Hepatocyte (in vitro differentiated cells): ENCODE measurements at regions not wholly inside any gene's neighbourhood (a gene's known extent, or its start where the extent isn't known, plus 50 kb on each side); places are given as distances from the start of the nearest gene placed in this dataset.

ENCODE experiments used
- DNase-seq: peaks from one replicate; pipeline ENCODE4 v3.0.0-alpha.2; 2016; ENCODE audit warnings: low spot score
- H2AFZ ChIP-seq: fragments of 200-600 bp; sonication (generic); 2 replicates; pipeline ENCODE4 v1.6.0; 2016; ENCODE audit warnings: antibody characterized with exemption, mild to moderate bottlenecking
- H3K27ac ChIP-seq: fragments of 200-600 bp; sonication (generic); 2 replicates; pipeline ENCODE4 v1.5.1; 2016; ENCODE audit warnings: mild to moderate bottlenecking
- H3K27me3 ChIP-seq: fragments of 200-600 bp; sonication (generic); 2 replicates; pipeline ENCODE4 v1.6.1; 2016
- H3K36me3 ChIP-seq: fragments of 200-600 bp; sonication (generic); replicated peaks from 2 replicates; pipeline ENCODE4 v1.5.1; 2016; ENCODE audit warnings: low read depth; ENCODE audit not compliant: insufficient read depth
- H3K4me1 ChIP-seq: fragments of 200-600 bp; sonication (generic); 2 replicates; pipeline ENCODE4 v1.5.1; 2016; ENCODE audit warnings: mild to moderate bottlenecking, moderate library complexity; ENCODE audit not compliant: insufficient read depth
- H3K4me2 ChIP-seq: fragments of 200-600 bp; sonication (generic); 2 replicates; pipeline ENCODE4 v1.6.0; 2016
- H3K4me3 ChIP-seq: fragments of 200-600 bp; sonication (generic); 2 replicates; pipeline ENCODE4 v1.5.1; 2016; ENCODE audit warnings: mild to moderate bottlenecking
- H3K79me2 ChIP-seq: fragments of 200-600 bp; sonication (generic); 2 replicates; pipeline ENCODE4 v1.6.0; 2017; ENCODE audit warnings: mild to moderate bottlenecking
- H3K9me2 ChIP-seq: fragments of 200-600 bp; sonication (generic); replicated peaks from 2 replicates; pipeline ENCODE4 v1.6.0; 2017; ENCODE audit warnings: mild to moderate bottlenecking; ENCODE audit not compliant: insufficient read depth
- H3K9me3 ChIP-seq: fragments of 200-600 bp; sonication (generic); 2 replicates; pipeline ENCODE4 v1.5.1; 2016; ENCODE audit warnings: low read depth, mild to moderate bottlenecking
- H4K20me1 ChIP-seq: fragments of 200-600 bp; sonication (generic); 2 replicates; pipeline ENCODE4 v1.6.0; 2016; ENCODE audit warnings: mild to moderate bottlenecking; ENCODE audit not compliant: insufficient read depth, poor library complexity, severe bottlenecking
- EZH2 ChIP-seq: fragments of 200-600 bp; sonication (generic); IDR thresholded peaks from 2 replicates; pipeline ENCODE4 v1.6.1; 2016; ENCODE audit warnings: antibody characterized with exemption, mild to moderate bottlenecking, borderline replicate concordance
- EZH2phosphoT487 ChIP-seq: fragments of 200-600 bp; sonication (generic); IDR thresholded peaks from one replicate; pipeline ENCODE4 v1.6.1; 2018; ENCODE audit warnings: antibody characterized with exemption, mild to moderate bottlenecking, low read depth, moderate library complexity; ENCODE audit not compliant: unreplicated experiment, severe bottlenecking
- WGBS: methylation state at CpG from one replicate; pipeline ENCODE4 v1.1.6; 2016; ENCODE audit warnings: low lambda C conversion rate; ENCODE audit errors: missing lambda C conversion rate; 5-methylcytosine and 5-hydroxymethylcytosine counted together
- TF ChIP-seq, protein P1 (sequence below): fragments of 200-600 bp; sonication (generic); IDR thresholded peaks from 2 replicates; pipeline ENCODE4 v1.5.1; 2016; ENCODE audit warnings: antibody characterized with exemption, mild to moderate bottlenecking; ENCODE audit not compliant: poor library complexity

- no peaks in the 10 kb centered on the region for H3K9me3 ChIP-seq
- no peaks in the 10 kb centered on the region for H3K27me3 ChIP-seq
- H2AFZ ChIP-seq, result no peak overlapping the region
- H3K9me2 ChIP-seq, result no peaks in the 10 kb centered on the region
- H3K4me1 ChIP-seq, result no peaks in the 10 kb centered on the region
- TF ChIP-seq, protein P1, sequence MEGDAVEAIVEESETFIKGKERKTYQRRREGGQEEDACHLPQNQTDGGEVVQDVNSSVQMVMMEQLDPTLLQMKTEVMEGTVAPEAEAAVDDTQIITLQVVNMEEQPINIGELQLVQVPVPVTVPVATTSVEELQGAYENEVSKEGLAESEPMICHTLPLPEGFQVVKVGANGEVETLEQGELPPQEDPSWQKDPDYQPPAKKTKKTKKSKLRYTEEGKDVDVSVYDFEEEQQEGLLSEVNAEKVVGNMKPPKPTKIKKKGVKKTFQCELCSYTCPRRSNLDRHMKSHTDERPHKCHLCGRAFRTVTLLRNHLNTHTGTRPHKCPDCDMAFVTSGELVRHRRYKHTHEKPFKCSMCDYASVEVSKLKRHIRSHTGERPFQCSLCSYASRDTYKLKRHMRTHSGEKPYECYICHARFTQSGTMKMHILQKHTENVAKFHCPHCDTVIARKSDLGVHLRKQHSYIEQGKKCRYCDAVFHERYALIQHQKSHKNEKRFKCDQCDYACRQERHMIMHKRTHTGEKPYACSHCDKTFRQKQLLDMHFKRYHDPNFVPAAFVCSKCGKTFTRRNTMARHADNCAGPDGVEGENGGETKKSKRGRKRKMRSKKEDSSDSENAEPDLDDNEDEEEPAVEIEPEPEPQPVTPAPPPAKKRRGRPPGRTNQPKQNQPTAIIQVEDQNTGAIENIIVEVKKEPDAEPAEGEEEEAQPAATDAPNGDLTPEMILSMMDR, result no peak
- TF ChIP-seq EZH2phosphoT487 (no peak), EZH2 (no peak)
- no peaks in the 10 kb centered on the region for H3K79me2 ChIP-seq
- no peak for DNase-seq
- no peak overlapping the region for H3K4me2 ChIP-seq
- WGBS, result 83% methylated on average over 5 of the region's 5 CpGs
- H3K27ac ChIP-seq, result no peak overlapping the region
- no peak overlapping the region for H3K4me3 ChIP-seq
- H4K20me1 ChIP-seq, result no peaks in the 10 kb centered on the region
- no peaks in the 10 kb centered on the region for H3K36me3 ChIP-seq
Observed at GRCh38 chr4:160414496-160414895, 1311.6 kb downstream of the RAPGEF2 start.

- H2AFZ ChIP-seq, result no peak overlapping the region
- DNase-seq, result no peak
- H3K4me1 ChIP-seq, result no peaks in the 10 kb centered on the region
- H3K36me3 ChIP-seq, result no peaks in the 10 kb centered on the region
- no peaks in the 10 kb centered on the region for H4K20me1 ChIP-seq
- H3K27ac ChIP-seq, result no peak overlapping the region
- H3K9me3 ChIP-seq, result no peaks in the 10 kb centered on the region
- no peaks in the 10 kb centered on the region for H3K27me3 ChIP-seq
- TF ChIP-seq EZH2, result no peak
- TF ChIP-seq EZH2phosphoT487, result no peak
- TF ChIP-seq, protein P1, result no peak
- no peak overlapping the region for H3K4me3 ChIP-seq
- no peaks in the 10 kb centered on the region for H3K9me2 ChIP-seq
- no peak overlapping the region for H3K4me2 ChIP-seq
- 85% methylated on average over 6 of the region's 6 CpGs for WGBS
- H3K79me2 ChIP-seq, result no peaks in the 10 kb centered on the region
Observed at GRCh38 chr4:160423879-160424451, 1321.1 kb downstream of the RAPGEF2 start.

GRCh38 chr4:160426233-160426632 is 1323.4 kb downstream of the RAPGEF2 start:
- H2AFZ ChIP-seq, result no peak overlapping the region
- H3K36me3 ChIP-seq, result no peaks in the 10 kb centered on the region
- no peak overlapping the region for H3K27ac ChIP-seq
- no peak for DNase-seq
- no peak overlapping the region for H3K4me2 ChIP-seq
- no peak overlapping the region for H3K4me3 ChIP-seq
- 96% methylated on average over 2 of the region's 2 CpGs for WGBS
- H3K79me2 ChIP-seq, result no peaks in the 10 kb centered on the region
- TF ChIP-seq, protein P1, result no peak
- TF ChIP-seq EZH2 (no peak), EZH2phosphoT487 (no peak)
- no peaks in the 10 kb centered on the region for H3K9me2 ChIP-seq
- H4K20me1 ChIP-seq, result no peaks in the 10 kb centered on the region
- no peaks in the 10 kb centered on the region for H3K27me3 ChIP-seq
- no peaks in the 10 kb centered on the region for H3K9me3 ChIP-seq
- H3K4me1 ChIP-seq, result no peaks in the 10 kb centered on the region
